ENCODE measurements at regions not wholly inside any gene's neighbourhood (a gene's known extent, or its start where the extent isn't known, plus 50 kb on each side); places are given as distances from the start of the nearest gene placed in this dataset.

GRCh38 chr6:167734662-167735083 is 92.0 kb upstream of the AFDN start:
- Histone ChIP-seq H3K4me2 (ENCODE audit: extremely low read depth, insufficient read depth, low read length) (no peak overlapping the region), H3K9ac (ENCODE audit: insufficient read depth, low read length) (no peak overlapping the region), H3K27me3 (ENCODE audit: control insufficient read depth, insufficient read depth, low read length) (no peaks in the 10 kb centered on the region), H3K4me1 (ENCODE audit: control insufficient read depth, extremely low read depth, insufficient read depth, low read length) (no peaks in the 10 kb centered on the region), H2AFZ (ENCODE audit: low read length) (no peak overlapping the region), H4K20me1 (ENCODE audit: control insufficient read depth, extremely low read depth, insufficient read depth, low read length) (no peaks in the 10 kb centered on the region), H3K27ac (ENCODE audit: insufficient read depth, low read length) (no peak overlapping the region), H3K79me2 (ENCODE audit: control insufficient read depth, insufficient read depth, low read length) (no peaks in the 10 kb centered on the region), H3K9me3 (ENCODE audit: control insufficient read depth, insufficient read depth, low read depth, low read length) (no peaks in the 10 kb centered on the region), H3K4me3 (replicated peaks in 1 of 4; ENCODE audit: control extremely low read depth in 1 of 4, insufficient read depth in 1 of 4, low read depth in 3 of 4, low read length in 4 of 4) (no peak overlapping the region), H3K36me3 (ENCODE audit: control insufficient read depth, insufficient read depth, low read length) (no peaks in the 10 kb centered on the region)
- TF ChIP-seq EZH2 (IDR thresholded peaks at IDR 0.05; ENCODE audit: low read length, missing control alignments), result no peak
- TF ChIP-seq CTCF (conservative IDR thresholded peaks at IDR 0.05 in 1 of 2, IDR thresholded peaks at IDR 0.05 in 1 of 2; ENCODE audit: low read depth in 1 of 2, low read length in 2 of 2), result no peak
- no peak for DNase-seq (ENCODE audit: low read depth in 2 of 2)

DNA sequence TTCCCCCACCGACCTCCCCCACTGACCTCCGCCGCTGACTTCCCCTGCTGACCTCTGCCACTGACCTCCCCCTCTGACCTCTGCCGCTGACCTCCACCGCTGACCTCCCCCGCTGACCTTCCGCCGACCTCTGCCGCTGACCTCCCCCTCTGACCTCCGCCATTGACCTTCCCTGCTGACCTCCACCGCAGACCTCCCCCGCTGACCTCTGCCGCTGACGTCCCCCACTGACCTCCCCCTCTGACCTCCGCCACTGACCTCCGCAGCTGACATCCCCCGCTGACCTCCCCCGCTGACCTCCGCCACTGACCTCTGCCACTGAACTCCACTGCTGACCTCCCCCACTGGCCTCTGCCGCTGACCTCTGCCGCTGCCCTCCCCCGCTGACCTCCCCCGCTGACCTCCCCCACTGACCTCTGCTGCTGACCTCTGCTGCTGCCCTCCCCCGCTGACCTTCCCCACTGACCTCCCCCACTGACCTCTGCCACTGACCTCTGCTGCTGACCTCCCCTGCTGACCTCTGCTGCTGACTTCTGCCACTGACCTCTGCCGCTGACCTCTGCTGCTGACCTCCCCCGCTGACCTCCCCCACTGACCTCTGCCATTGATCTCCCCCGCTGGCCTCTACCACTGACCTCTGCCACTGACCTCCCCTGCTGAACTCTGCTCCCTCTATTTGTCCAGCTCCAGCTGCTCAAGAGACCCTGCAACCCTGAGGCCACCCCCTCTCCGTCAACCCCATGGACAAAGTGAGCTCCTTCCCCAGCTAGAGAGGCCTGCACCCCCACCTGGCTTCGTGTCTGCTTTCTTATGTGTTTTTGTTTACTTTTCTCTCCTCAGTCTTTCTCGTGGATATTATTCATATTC is 91.4 kb upstream of the AFDN start:
- Histone ChIP-seq H4K20me1 (ENCODE audit: control insufficient read depth, extremely low read depth, insufficient read depth, low read length) (no peaks in the 10 kb centered on the region), H3K4me1 (ENCODE audit: control insufficient read depth, extremely low read depth, insufficient read depth, low read length) (no peaks in the 10 kb centered on the region), H3K79me2 (ENCODE audit: control insufficient read depth, insufficient read depth, low read length) (no peaks in the 10 kb centered on the region), H3K27me3 (ENCODE audit: control insufficient read depth, insufficient read depth, low read length) (no peaks in the 10 kb centered on the region), H3K36me3 (ENCODE audit: control insufficient read depth, insufficient read depth, low read length) (no peaks in the 10 kb centered on the region), H3K27ac (ENCODE audit: insufficient read depth, low read length) (no peak overlapping the region), H3K4me3 (replicated peaks in 1 of 4; ENCODE audit: control extremely low read depth in 1 of 4, insufficient read depth in 1 of 4, low read depth in 3 of 4, low read length in 4 of 4) (no peak overlapping the region), H3K9me3 (ENCODE audit: control insufficient read depth, insufficient read depth, low read depth, low read length) (no peaks in the 10 kb centered on the region), H3K4me2 (ENCODE audit: extremely low read depth, insufficient read depth, low read length) (no peak overlapping the region), H3K9ac (ENCODE audit: insufficient read depth, low read length) (no peak overlapping the region), H2AFZ (ENCODE audit: low read length) (no peak overlapping the region)
- TF ChIP-seq CTCF (conservative IDR thresholded peaks at IDR 0.05 in 1 of 2, IDR thresholded peaks at IDR 0.05 in 1 of 2; ENCODE audit: low read depth in 1 of 2, low read length in 2 of 2), result no peak
- TF ChIP-seq EZH2 (IDR thresholded peaks at IDR 0.05; ENCODE audit: low read length, missing control alignments), result no peak
- no peak for DNase-seq (ENCODE audit: low read depth in 2 of 2)

- DNase-seq (ENCODE audit: low read depth in 2 of 2), result no peak
- H3K4me2 ChIP-seq (ENCODE audit: extremely low read depth, insufficient read depth, low read length), result no peak overlapping the region
- H3K4me3 ChIP-seq (replicated peaks in 1 of 4; ENCODE audit: control extremely low read depth in 1 of 4, insufficient read depth in 1 of 4, low read depth in 3 of 4, low read length in 4 of 4), result no peak overlapping the region
- TF ChIP-seq CTCF (conservative IDR thresholded peaks at IDR 0.05 in 1 of 2, IDR thresholded peaks at IDR 0.05 in 1 of 2; ENCODE audit: low read depth in 1 of 2, low read length in 2 of 2), result no peak
- no peak for TF ChIP-seq EZH2 (IDR thresholded peaks at IDR 0.05; ENCODE audit: low read length, missing control alignments)
- H3K9ac ChIP-seq (ENCODE audit: insufficient read depth, low read length), result no peak overlapping the region
- no peak overlapping the region for H3K27ac ChIP-seq (ENCODE audit: insufficient read depth, low read length)
- H3K4me1 ChIP-seq (ENCODE audit: control insufficient read depth, extremely low read depth, insufficient read depth, low read length), result no peaks in the 10 kb centered on the region
- no peaks in the 10 kb centered on the region for H3K27me3 ChIP-seq (ENCODE audit: control insufficient read depth, insufficient read depth, low read length)
- H3K9me3 ChIP-seq (ENCODE audit: control insufficient read depth, insufficient read depth, low read depth, low read length), result no peaks in the 10 kb centered on the region
- H2AFZ ChIP-seq (ENCODE audit: low read length), result no peak overlapping the region
- no peaks in the 10 kb centered on the region for H3K36me3 ChIP-seq (ENCODE audit: control insufficient read depth, insufficient read depth, low read length)
- H3K79me2 ChIP-seq (ENCODE audit: control insufficient read depth, insufficient read depth, low read length), result no peaks in the 10 kb centered on the region
- no peaks in the 10 kb centered on the region for H4K20me1 ChIP-seq (ENCODE audit: control insufficient read depth, extremely low read depth, insufficient read depth, low read length)
These were observed 90.8 kb upstream of the AFDN start for GRCh38 chr6:167735951-167736288.

Measured in fibroblast of lung (primary cell).